ENCODE measurements at regions not wholly inside any gene's neighbourhood (a gene's known extent, or its start where the extent isn't known, plus 50 kb on each side); places are given as distances from the start of the nearest gene placed in this dataset.
"Not testable (repeated sequence)": the region's sequence is repeated elsewhere in the genome, so short reads cannot be mapped to it uniquely, and the experiment has no call there.

GRCh38 chr1:224051782-224052181 lies 62.1 kb upstream of the FBXO28 start:
- TF ChIP-seq, protein P1, sequence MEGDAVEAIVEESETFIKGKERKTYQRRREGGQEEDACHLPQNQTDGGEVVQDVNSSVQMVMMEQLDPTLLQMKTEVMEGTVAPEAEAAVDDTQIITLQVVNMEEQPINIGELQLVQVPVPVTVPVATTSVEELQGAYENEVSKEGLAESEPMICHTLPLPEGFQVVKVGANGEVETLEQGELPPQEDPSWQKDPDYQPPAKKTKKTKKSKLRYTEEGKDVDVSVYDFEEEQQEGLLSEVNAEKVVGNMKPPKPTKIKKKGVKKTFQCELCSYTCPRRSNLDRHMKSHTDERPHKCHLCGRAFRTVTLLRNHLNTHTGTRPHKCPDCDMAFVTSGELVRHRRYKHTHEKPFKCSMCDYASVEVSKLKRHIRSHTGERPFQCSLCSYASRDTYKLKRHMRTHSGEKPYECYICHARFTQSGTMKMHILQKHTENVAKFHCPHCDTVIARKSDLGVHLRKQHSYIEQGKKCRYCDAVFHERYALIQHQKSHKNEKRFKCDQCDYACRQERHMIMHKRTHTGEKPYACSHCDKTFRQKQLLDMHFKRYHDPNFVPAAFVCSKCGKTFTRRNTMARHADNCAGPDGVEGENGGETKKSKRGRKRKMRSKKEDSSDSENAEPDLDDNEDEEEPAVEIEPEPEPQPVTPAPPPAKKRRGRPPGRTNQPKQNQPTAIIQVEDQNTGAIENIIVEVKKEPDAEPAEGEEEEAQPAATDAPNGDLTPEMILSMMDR (IDR thresholded peaks at IDR 0.05) = not testable (repeated sequence)
- not testable (repeated sequence) for TF ChIP-seq POLR2A (IDR thresholded peaks at IDR 0.05)
